Adrenal gland (tissue), 5 donors: ENCODE measurements at regions not wholly inside any gene's neighbourhood (a gene's known extent, or its start where the extent isn't known, plus 50 kb on each side); places are given as distances from the start of the nearest gene placed in this dataset.

Experiments used
- POLR2A ChIP-seq, 2 donors: fragments of 450-650 bp; IDR thresholded peaks; one replicate each; pipeline ENCODE4 v1.6.1; 2017; ENCODE audit warnings: antibody characterized with exemption in 2 of 2, mild to moderate bottlenecking in 2 of 2, moderate library complexity in 1 of 2
- TF ChIP-seq, protein P1 (sequence below), 6 experiments: fragments of 450-650 bp in 4 of 6; fragments of 200-600 bp in 2 of 6; sonication (generic) in 1 of 6; IDR thresholded peaks; 1 replicate in 5 of 6; 2 replicates in 1 of 6; pipeline versions ENCODE4 v1.5.1 to v1.8.0; 2016 to 2021; ENCODE audit warnings: antibody characterized with exemption in 6 of 6, mild to moderate bottlenecking in 2 of 6, moderate library complexity in 1 of 6
- donor health status: DM: no; HTN: no; CAD: no.

- TF ChIP-seq, protein P1, sequence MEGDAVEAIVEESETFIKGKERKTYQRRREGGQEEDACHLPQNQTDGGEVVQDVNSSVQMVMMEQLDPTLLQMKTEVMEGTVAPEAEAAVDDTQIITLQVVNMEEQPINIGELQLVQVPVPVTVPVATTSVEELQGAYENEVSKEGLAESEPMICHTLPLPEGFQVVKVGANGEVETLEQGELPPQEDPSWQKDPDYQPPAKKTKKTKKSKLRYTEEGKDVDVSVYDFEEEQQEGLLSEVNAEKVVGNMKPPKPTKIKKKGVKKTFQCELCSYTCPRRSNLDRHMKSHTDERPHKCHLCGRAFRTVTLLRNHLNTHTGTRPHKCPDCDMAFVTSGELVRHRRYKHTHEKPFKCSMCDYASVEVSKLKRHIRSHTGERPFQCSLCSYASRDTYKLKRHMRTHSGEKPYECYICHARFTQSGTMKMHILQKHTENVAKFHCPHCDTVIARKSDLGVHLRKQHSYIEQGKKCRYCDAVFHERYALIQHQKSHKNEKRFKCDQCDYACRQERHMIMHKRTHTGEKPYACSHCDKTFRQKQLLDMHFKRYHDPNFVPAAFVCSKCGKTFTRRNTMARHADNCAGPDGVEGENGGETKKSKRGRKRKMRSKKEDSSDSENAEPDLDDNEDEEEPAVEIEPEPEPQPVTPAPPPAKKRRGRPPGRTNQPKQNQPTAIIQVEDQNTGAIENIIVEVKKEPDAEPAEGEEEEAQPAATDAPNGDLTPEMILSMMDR (IDR thresholded peaks at IDR 0.05): no peak
- no peak for TF ChIP-seq POLR2A (IDR thresholded peaks at IDR 0.05)
Measured at GRCh38 chr13:59086147-59086546, 1077.6 kb downstream of the DIAPH3 start.
